ENCODE measurements at regions not wholly inside any gene's neighbourhood (a gene's known extent, or its start where the extent isn't known, plus 50 kb on each side); places are given as distances from the start of the nearest gene placed in this dataset.

GRCh38 chr4:85222561-85222960, 252.4 kb upstream of the ARHGAP24 start:
- no peaks in the 10 kb centered on the region for H3K27me3 ChIP-seq
- no peaks in the 10 kb centered on the region for H3K9me3 ChIP-seq
- no peak for TF ChIP-seq POLR2A (IDR thresholded peaks at IDR 0.05)
- TF ChIP-seq CTCF (IDR thresholded peaks at IDR 0.05 in 4 of 5, conservative IDR thresholded peaks at IDR 0.05 in 1 of 5), result no peak
- intact Hi-C loops (cut with DNase I; ENCODE audit: low total_unique reads), result no loop called here
- no peak overlapping the region for H3K27ac ChIP-seq
- H3K4me1 ChIP-seq, result no peaks in the 10 kb centered on the region
- in situ Hi-C loops (cut with MboI; ENCODE audit: low sequenced_read_pairs in 4 of 4), result no loop called here
- H3K36me3 ChIP-seq, result no peaks in the 10 kb centered on the region
- DNase-seq, result no peak
- no peak for ATAC-seq
- no peak overlapping the region for H3K4me3 ChIP-seq

- ATAC-seq (no peak), DNase-seq (no peak)
- intact Hi-C loops (cut with DNase I; ENCODE audit: low total_unique reads) (no loop called here), in situ Hi-C loops (cut with MboI; ENCODE audit: low sequenced_read_pairs in 4 of 4) (no loop called here)
- Histone ChIP-seq H3K27ac (no peak overlapping the region), H3K4me3 (no peak overlapping the region), H3K4me1 (no peaks in the 10 kb centered on the region), H3K27me3 (no peaks in the 10 kb centered on the region), H3K36me3 (no peaks in the 10 kb centered on the region), H3K9me3 (no peaks in the 10 kb centered on the region)
- TF ChIP-seq CTCF (IDR thresholded peaks at IDR 0.05 in 4 of 5, conservative IDR thresholded peaks at IDR 0.05 in 1 of 5) (no peak), POLR2A (IDR thresholded peaks at IDR 0.05) (no peak)
Observed at GRCh38 chr4:85228264-85228663, 246.7 kb upstream of the ARHGAP24 start.

GRCh38 chr4:85233516-85233915, 241.4 kb upstream of the ARHGAP24 start:
- Histone ChIP-seq H3K36me3 (no peaks in the 10 kb centered on the region), H3K9me3 (no peaks in the 10 kb centered on the region), H3K27me3 (no peaks in the 10 kb centered on the region), H3K27ac (no peak overlapping the region), H3K4me3 (no peak overlapping the region), H3K4me1 (no peaks in the 10 kb centered on the region)
- in situ Hi-C loops (cut with MboI; ENCODE audit: low sequenced_read_pairs in 4 of 4), result no loop called here
- TF ChIP-seq CTCF (IDR thresholded peaks at IDR 0.05 in 4 of 5, conservative IDR thresholded peaks at IDR 0.05 in 1 of 5) (no peak), POLR2A (IDR thresholded peaks at IDR 0.05) (no peak)
- DNase-seq, result no peak
- no peak for ATAC-seq
- intact Hi-C loops (cut with DNase I; ENCODE audit: low total_unique reads), result no loop called here

- no peak for TF ChIP-seq CTCF (IDR thresholded peaks at IDR 0.05 in 4 of 5, conservative IDR thresholded peaks at IDR 0.05 in 1 of 5)
- no peak for TF ChIP-seq POLR2A (IDR thresholded peaks at IDR 0.05)
- ATAC-seq, result no peak
- Histone ChIP-seq H3K4me1 (no peaks in the 10 kb centered on the region), H3K9me3 (no peaks in the 10 kb centered on the region), H3K27ac (no peak overlapping the region), H3K27me3 (no peaks in the 10 kb centered on the region), H3K36me3 (no peaks in the 10 kb centered on the region), H3K4me3 (no peak overlapping the region)
- intact Hi-C loops (cut with DNase I; ENCODE audit: low total_unique reads) (no loop called here), in situ Hi-C loops (cut with MboI; ENCODE audit: low sequenced_read_pairs in 4 of 4) (no loop called here)
- no peak for DNase-seq
Observed at GRCh38 chr4:85243857-85244256, 231.1 kb upstream of the ARHGAP24 start.

- in situ Hi-C loops (cut with MboI; ENCODE audit: low sequenced_read_pairs in 4 of 4), result no loop called here
- Histone ChIP-seq H3K27me3 (no peaks in the 10 kb centered on the region), H3K4me1 (no peaks in the 10 kb centered on the region), H3K9me3 (no peaks in the 10 kb centered on the region), H3K27ac (no peak overlapping the region), H3K36me3 (no peaks in the 10 kb centered on the region), H3K4me3 (no peak overlapping the region)
- ATAC-seq (no peak), DNase-seq (no peak)
- no peak for TF ChIP-seq POLR2A (IDR thresholded peaks at IDR 0.05)
- no peak for TF ChIP-seq CTCF (IDR thresholded peaks at IDR 0.05 in 4 of 5, conservative IDR thresholded peaks at IDR 0.05 in 1 of 5)
- intact Hi-C loops (cut with DNase I; ENCODE audit: low total_unique reads), result no loop called here
Observed at GRCh38 chr4:85244638-85245037, 230.3 kb upstream of the ARHGAP24 start.
